NCI-H1048 (cell line): ENCODE measurements at regions not wholly inside any gene's neighbourhood (a gene's known extent, or its start where the extent isn't known, plus 50 kb on each side); places are given as distances from the start of the nearest gene placed in this dataset.
"Not testable (repeated sequence)": the region's sequence is repeated elsewhere in the genome, so short reads cannot be mapped to it uniquely, and the experiment has no call there.

Experiments
- DNase-seq: peaks from one replicate; lab custom pipeline; 2025; lab: John Stamatoyannopoulos, UW

GRCh38 chr6:81624453-81624852 lies 128.0 kb downstream of the TENT5A start:
- DNase-seq = no peak

- DNase-seq = no peak
These were observed 129.2 kb downstream of the TENT5A start for GRCh38 chr6:81623106-81623759.

- no peak for DNase-seq
These were observed 130.6 kb downstream of the TENT5A start for GRCh38 chr6:81621816-81622395.

GRCh38 chr6:81614292-81614691 lies 138.2 kb downstream of the TENT5A start:
- DNase-seq = no peak

- no peak for DNase-seq
These were observed 138.9 kb downstream of the TENT5A start for GRCh38 chr6:81613606-81614005.

GRCh38 chr6:81612136-81612535 lies 140.3 kb downstream of the TENT5A start:
- DNase-seq = no peak

GRCh38 chr6:81609736-81610135 lies 142.7 kb downstream of the TENT5A start:
- no peak for DNase-seq

GRCh38 chr6:81608776-81609175 lies 143.7 kb downstream of the TENT5A start:
- DNase-seq = no peak

- no peak for DNase-seq
These were observed 145.5 kb downstream of the TENT5A start for GRCh38 chr6:81606965-81607381.

GRCh38 chr6:81605526-81605925 lies 147.0 kb downstream of the TENT5A start:
- DNase-seq = no peak

- no peak for DNase-seq
These were observed 150.6 kb downstream of the TENT5A start for GRCh38 chr6:81601918-81602317.

GRCh38 chr6:81600488-81600887 lies 152.0 kb downstream of the TENT5A start:
- not testable (repeated sequence) for DNase-seq

GRCh38 chr6:81594501-81594900 lies 158.0 kb downstream of the TENT5A start:
- DNase-seq = no peak

- DNase-seq = no peak
These were observed 162.2 kb downstream of the TENT5A start for GRCh38 chr6:81590314-81590691.

- DNase-seq = no peak
These were observed 162.8 kb downstream of the TENT5A start for GRCh38 chr6:81589465-81590313.

- not testable (repeated sequence) for DNase-seq
These were observed 166.8 kb downstream of the TENT5A start for GRCh38 chr6:81585686-81586085.

GRCh38 chr6:81584156-81584555 lies 168.3 kb downstream of the TENT5A start:
- DNase-seq = not testable (repeated sequence)

- no peak for DNase-seq
These were observed 177.0 kb downstream of the TENT5A start for GRCh38 chr6:81575442-81575841.

- DNase-seq = no peak
These were observed 180.5 kb downstream of the TENT5A start for GRCh38 chr6:81572020-81572419.

GRCh38 chr6:81570681-81571080 lies 181.8 kb downstream of the TENT5A start:
- no peak for DNase-seq

GRCh38 chr6:81568973-81569372 lies 183.5 kb downstream of the TENT5A start:
- no peak for DNase-seq

GRCh38 chr6:81565071-81565470 lies 187.4 kb downstream of the TENT5A start:
- no peak for DNase-seq

- DNase-seq = no peak
These were observed 187.9 kb downstream of the TENT5A start for GRCh38 chr6:81564470-81565068.
